Fibroblast of mammary gland (primary cell): ENCODE measurements at regions not wholly inside any gene's neighbourhood (a gene's known extent, or its start where the extent isn't known, plus 50 kb on each side); places are given as distances from the start of the nearest gene placed in this dataset.

Source experiments
- DNase-seq: peaks from one replicate; pipeline ENCODE4 v3.0.0-alpha.2; 2010; ENCODE audit warnings: low read depth
- H3K4me3 ChIP-seq: 2 replicates; pipeline ENCODE4 v1.5.1; 2011; ENCODE audit warnings: low read depth, mild to moderate bottlenecking, low read length, moderate library complexity; ENCODE audit not compliant: control insufficient read depth
- TF ChIP-seq, protein P1 (sequence below): conservative IDR thresholded peaks from 2 replicates; pipeline ENCODE4 v1.5.1; 2011; ENCODE audit warnings: low read depth, low read length, inconsistent platforms; ENCODE audit not compliant: control insufficient read depth, insufficient read depth

- no peak overlapping the region for H3K4me3 ChIP-seq
- TF ChIP-seq, protein P1, sequence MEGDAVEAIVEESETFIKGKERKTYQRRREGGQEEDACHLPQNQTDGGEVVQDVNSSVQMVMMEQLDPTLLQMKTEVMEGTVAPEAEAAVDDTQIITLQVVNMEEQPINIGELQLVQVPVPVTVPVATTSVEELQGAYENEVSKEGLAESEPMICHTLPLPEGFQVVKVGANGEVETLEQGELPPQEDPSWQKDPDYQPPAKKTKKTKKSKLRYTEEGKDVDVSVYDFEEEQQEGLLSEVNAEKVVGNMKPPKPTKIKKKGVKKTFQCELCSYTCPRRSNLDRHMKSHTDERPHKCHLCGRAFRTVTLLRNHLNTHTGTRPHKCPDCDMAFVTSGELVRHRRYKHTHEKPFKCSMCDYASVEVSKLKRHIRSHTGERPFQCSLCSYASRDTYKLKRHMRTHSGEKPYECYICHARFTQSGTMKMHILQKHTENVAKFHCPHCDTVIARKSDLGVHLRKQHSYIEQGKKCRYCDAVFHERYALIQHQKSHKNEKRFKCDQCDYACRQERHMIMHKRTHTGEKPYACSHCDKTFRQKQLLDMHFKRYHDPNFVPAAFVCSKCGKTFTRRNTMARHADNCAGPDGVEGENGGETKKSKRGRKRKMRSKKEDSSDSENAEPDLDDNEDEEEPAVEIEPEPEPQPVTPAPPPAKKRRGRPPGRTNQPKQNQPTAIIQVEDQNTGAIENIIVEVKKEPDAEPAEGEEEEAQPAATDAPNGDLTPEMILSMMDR, result no peak
- DNase-seq, result no peak
Measured at GRCh38 chr5:54620141-54620933, 102.8 kb downstream of the SNX18 start.

DNA sequence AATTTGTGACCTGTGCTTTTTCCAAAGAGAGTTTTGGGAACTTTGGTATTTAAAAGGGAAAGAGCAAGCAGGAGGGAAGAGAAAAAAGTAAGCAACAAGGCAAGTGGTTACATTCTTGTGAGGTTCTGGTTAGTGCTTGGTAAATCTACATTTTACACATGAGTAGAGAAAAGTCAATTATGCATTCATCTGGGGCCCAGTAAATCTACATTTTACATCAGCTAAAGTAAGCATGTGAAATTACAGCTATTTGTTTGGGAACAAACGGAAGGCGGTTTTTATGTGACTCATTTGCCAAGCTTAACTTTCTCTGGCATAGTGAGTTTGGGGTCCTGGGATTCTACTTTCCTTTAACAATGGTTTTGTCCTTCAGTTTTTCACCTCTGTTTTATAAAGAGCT lies 102.2 kb downstream of the SNX18 start:
- TF ChIP-seq, protein P1, result no peak

DNA sequence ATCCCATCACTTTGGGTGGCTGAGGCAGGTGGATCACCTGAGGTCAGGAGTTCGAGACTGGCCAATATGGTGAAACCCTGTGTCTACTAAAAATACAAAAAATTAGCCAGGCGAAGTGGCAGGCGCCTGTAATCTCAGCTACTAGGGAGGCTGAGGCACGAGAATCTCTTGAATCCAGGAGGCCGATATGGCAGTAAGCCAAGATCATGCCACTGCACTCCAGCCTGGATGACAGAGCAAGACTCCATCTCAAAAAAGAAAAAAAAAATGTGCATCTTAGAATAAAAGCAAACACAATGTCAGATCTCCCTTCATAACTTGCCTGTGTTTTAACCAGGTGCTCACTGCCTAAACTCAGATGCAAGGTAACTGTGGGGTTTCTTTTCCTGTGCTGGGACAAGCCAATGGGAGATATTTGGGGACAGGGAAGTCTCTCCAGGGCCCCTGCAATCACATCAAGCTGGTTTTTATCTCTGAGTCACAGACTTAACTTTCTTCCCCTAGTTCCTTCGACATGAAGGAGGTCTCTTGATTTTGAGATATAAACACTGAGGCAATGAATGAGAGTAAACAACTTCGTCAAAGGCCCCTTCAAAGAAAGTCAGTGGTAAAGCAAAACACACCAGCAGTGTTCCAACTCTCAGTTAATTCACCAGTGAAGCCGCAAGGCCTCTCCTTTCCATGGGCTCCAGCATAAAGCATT lies 99.1 kb downstream of the SNX18 start:
- TF ChIP-seq, protein P1, result no peak
- no peak for DNase-seq
- H3K4me3 ChIP-seq, result no peak overlapping the region

More for the DNA sequence above, 102.2 kb downstream of the SNX18 start:
- H3K4me3 ChIP-seq, result no peak overlapping the region
- DNase-seq, result no peak

DNA sequence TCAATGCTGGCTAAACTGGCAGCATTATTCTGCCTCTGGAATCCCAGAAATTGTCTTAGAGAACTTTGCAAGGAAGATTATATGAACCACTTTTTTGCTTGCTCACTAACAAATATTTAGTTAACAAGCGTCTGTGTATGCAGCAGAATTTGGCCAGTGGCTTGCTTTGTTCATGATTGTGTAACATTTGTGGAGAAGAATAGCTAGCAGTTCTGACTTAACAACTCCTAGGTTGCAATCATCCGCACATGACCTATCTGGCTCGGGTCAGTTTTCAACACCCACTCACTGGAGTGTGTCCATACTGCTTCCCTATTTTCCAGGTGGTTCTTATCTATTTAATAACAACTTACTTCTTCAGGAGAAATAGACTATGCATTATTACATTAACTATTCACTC lies 98.5 kb downstream of the SNX18 start:
- peak; percentile 81 for DNase-seq
- H3K4me3 ChIP-seq, result no peak overlapping the region
- TF ChIP-seq, protein P1, result no peak

DNA sequence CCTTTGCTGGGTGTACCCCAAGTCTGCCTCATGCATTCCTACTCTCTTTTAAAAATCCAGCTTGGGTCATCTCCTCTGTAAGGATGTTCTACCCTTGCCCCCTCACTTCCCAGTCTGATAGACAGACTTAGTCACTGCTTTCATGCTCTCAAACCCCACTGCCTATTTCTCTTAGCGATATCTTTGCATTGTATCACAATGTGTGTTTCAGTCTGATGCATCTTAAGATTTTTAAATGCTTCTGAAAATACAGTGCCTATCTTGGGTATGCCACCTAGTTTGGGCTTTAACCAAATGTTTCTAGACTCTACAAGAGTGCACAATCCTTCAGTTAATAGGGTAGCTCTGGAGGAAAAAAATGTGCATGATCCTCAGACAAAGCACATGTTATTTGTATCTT lies 97.8 kb downstream of the SNX18 start:
- DNase-seq, result no peak
- TF ChIP-seq, protein P1, result no peak
- no peak overlapping the region for H3K4me3 ChIP-seq

DNA sequence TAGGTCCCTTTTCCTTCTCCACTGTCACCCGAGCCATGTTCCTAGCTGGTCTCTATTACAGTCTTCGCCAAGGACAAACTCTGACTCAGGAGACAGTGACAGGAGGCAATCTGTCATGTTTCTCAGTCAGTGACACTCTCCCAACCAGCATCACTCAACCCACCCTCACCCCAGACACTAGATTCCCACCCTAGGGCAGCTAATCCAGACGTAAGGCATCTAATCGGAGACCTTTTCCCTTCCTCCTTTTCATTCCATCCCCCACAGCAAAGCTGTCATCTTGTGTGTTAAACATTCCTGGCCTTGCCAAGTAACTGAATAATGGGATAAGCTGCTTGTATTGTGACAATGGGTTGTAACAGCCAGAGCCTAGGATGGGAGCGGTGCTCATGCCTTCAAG lies 95.2 kb downstream of the SNX18 start:
- TF ChIP-seq, protein P1, result no peak
- no peak for DNase-seq
- H3K4me3 ChIP-seq, result no peak overlapping the region
